Adrenal gland (tissue), 5 donors: ENCODE measurements at regions not wholly inside any gene's neighbourhood (a gene's known extent, or its start where the extent isn't known, plus 50 kb on each side); places are given as distances from the start of the nearest gene placed in this dataset.

Source experiments
- CTCF ChIP-seq, 6 experiments: fragments of 450-650 bp in 4 of 6; fragments of 200-600 bp in 2 of 6; sonication (generic) in 1 of 6; IDR thresholded peaks; 1 replicate in 5 of 6; 2 replicates in 1 of 6; pipeline versions ENCODE4 v1.5.1 to v1.8.0; 2016 to 2021; ENCODE audit warnings: antibody characterized with exemption in 6 of 6, mild to moderate bottlenecking in 2 of 6, moderate library complexity in 1 of 6
- POLR2A ChIP-seq, 2 donors: fragments of 450-650 bp; IDR thresholded peaks; one replicate each; pipeline ENCODE4 v1.6.1; 2017; ENCODE audit warnings: antibody characterized with exemption in 2 of 2, mild to moderate bottlenecking in 2 of 2, moderate library complexity in 1 of 2
- donor health status: DM: no; HTN: no; CAD: no.

DNA sequence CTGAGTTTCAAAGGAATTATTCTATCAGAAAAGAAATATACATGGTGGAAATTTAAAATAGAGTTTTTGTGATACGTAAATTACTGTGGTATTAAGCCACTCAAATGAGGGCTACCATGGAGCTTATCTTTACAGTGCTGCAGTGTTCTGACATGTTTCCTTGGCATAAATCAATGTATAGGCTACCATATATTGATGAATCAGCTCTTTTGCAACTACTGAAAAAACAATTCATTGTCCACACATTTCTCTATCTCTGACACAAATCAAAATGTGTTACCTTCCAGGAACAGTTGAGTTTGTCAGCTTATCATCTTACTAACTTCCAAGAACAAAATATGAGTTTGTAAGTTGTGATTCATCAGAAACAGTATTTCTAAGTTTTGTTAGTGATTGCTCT, 140.3 kb upstream of the CDH18 start:
- TF ChIP-seq CTCF (IDR thresholded peaks at IDR 0.05) = no peak
- TF ChIP-seq POLR2A (IDR thresholded peaks at IDR 0.05) = no peak
